ENCODE measurements at regions not wholly inside any gene's neighbourhood (a gene's known extent, or its start where the extent isn't known, plus 50 kb on each side); places are given as distances from the start of the nearest gene placed in this dataset.
"Not testable (repeated sequence)": the region's sequence is repeated elsewhere in the genome, so short reads cannot be mapped to it uniquely, and the experiment has no call there.

GRCh38 chr10:53331460-53331859 is 558.9 kb upstream of the MBL2 start:
- DNase-seq (no peak), ATAC-seq (ENCODE audit: poor library complexity) (no peak)
- Histone ChIP-seq H3K4me3 (ENCODE audit: low read length) (no peak overlapping the region), H3K9me3 (ENCODE audit: control insufficient read depth in 1 of 2, insufficient read depth in 1 of 2, low read length in 2 of 2) (peaks cover 10 to 17% of the 10 kb centered on the region in 2 experiments), H3K4me1 (ENCODE audit: insufficient read depth, low read length) (no peaks in the 10 kb centered on the region), H3K27ac (ENCODE audit: low read depth in 1 of 2, low read length in 2 of 2) (no peak overlapping the region), H3K36me3 (ENCODE audit: insufficient read depth, low read length) (no peaks in the 10 kb centered on the region), H3K27me3 (ENCODE audit: control insufficient read depth in 1 of 2, insufficient read depth in 2 of 2, low read length in 2 of 2) (no peaks in the 10 kb centered on the region)
- Mint-ChIP-seq H3K27ac (no peak overlapping the region), H3K9me3 (peaks cover 4% of the 10 kb centered on the region), H3K27me3 (no peaks in the 10 kb centered on the region), H3K4me3 (no peak overlapping the region), H3K36me3 (ENCODE audit: low read depth) (no peaks in the 10 kb centered on the region), H3K4me1 (ENCODE audit: low read depth) (no peaks in the 10 kb centered on the region)
- intact Hi-C loops (cut with DNase I, micrococcal nuclease), result no loop called here
- TF ChIP-seq, protein P1, sequence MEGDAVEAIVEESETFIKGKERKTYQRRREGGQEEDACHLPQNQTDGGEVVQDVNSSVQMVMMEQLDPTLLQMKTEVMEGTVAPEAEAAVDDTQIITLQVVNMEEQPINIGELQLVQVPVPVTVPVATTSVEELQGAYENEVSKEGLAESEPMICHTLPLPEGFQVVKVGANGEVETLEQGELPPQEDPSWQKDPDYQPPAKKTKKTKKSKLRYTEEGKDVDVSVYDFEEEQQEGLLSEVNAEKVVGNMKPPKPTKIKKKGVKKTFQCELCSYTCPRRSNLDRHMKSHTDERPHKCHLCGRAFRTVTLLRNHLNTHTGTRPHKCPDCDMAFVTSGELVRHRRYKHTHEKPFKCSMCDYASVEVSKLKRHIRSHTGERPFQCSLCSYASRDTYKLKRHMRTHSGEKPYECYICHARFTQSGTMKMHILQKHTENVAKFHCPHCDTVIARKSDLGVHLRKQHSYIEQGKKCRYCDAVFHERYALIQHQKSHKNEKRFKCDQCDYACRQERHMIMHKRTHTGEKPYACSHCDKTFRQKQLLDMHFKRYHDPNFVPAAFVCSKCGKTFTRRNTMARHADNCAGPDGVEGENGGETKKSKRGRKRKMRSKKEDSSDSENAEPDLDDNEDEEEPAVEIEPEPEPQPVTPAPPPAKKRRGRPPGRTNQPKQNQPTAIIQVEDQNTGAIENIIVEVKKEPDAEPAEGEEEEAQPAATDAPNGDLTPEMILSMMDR (IDR thresholded peaks at IDR 0.05), result no peak
- CTCF ChIA-PET, result no interaction called here
- POLR2A ChIA-PET, result no interaction called here

- H3K4me1 ChIP-seq (ENCODE audit: insufficient read depth, low read length); H3K27ac Mint-ChIP-seq; H3K27me3 ChIP-seq (ENCODE audit: control insufficient read depth in 1 of 2, insufficient read depth in 2 of 2, low read length in 2 of 2); H3K4me3 Mint-ChIP-seq; H3K27ac ChIP-seq (ENCODE audit: low read depth in 1 of 2, low read length in 2 of 2); H3K36me3 Mint-ChIP-seq (ENCODE audit: low read depth); H3K4me3 ChIP-seq (ENCODE audit: low read length); DNase-seq; H3K9me3 ChIP-seq (ENCODE audit: control insufficient read depth in 1 of 2, insufficient read depth in 1 of 2, low read length in 2 of 2); H3K4me1 Mint-ChIP-seq (ENCODE audit: low read depth); H3K36me3 ChIP-seq (ENCODE audit: insufficient read depth, low read length); intact Hi-C loops (cut with DNase I, micrococcal nuclease); H3K9me3 Mint-ChIP-seq; ATAC-seq (ENCODE audit: poor library complexity); H3K27me3 Mint-ChIP-seq; CTCF ChIA-PET; POLR2A ChIA-PET: not testable (repeated sequence)
Observed at GRCh38 chr10:53326401-53327305, 554.1 kb upstream of the MBL2 start.

DNA sequence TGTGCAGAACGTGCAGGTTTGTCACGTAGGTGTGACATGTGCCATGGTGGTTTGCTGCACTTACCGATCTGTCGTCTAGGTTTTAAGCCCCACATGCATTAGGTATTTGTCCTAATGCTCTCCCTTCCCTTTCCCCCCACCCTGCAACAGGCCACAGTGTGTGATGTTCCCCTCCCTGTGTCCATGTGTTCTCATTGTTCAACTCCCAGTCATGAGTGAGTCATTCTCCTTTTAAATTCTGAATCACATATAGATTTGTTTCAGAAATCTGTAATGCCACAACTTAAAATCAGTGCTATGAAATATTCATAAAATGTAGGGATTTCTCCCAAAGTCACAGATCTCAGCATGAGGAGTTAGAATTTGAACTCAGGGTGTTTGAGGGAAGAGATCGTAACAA is 552.5 kb upstream of the MBL2 start:
- DNase-seq (no peak), ATAC-seq (ENCODE audit: poor library complexity) (no peak)
- intact Hi-C loops (cut with DNase I, micrococcal nuclease), result no loop called here
- Mint-ChIP-seq H3K4me1 (ENCODE audit: low read depth) (no peaks in the 10 kb centered on the region), H3K27me3 (no peaks in the 10 kb centered on the region), H3K4me3 (no peak overlapping the region), H3K9me3 (peaks cover 4% of the 10 kb centered on the region), H3K36me3 (ENCODE audit: low read depth) (no peaks in the 10 kb centered on the region), H3K27ac (no peak overlapping the region)
- H3K36me3 ChIP-seq (ENCODE audit: insufficient read depth, low read length), result no peaks in the 10 kb centered on the region
- H3K27me3 ChIP-seq (ENCODE audit: control insufficient read depth in 1 of 2, insufficient read depth in 2 of 2, low read length in 2 of 2), result no peaks in the 10 kb centered on the region
- TF ChIP-seq, protein P1 (IDR thresholded peaks at IDR 0.05), result no peak
- ChIA-PET CTCF (no interaction called here), POLR2A (interaction anchor here (0.7 kb wide), 1 partner anchor 335 kb away, joined by 3 read pairs; no protein-coding TSS in a partner anchor)
- H3K9me3 ChIP-seq (ENCODE audit: control insufficient read depth in 1 of 2, insufficient read depth in 1 of 2, low read length in 2 of 2), result peaks cover 0 to 3% of the 10 kb centered on the region in 2 experiments
- H3K4me3 ChIP-seq (ENCODE audit: low read length), result no peak overlapping the region
- no peaks in the 10 kb centered on the region for H3K4me1 ChIP-seq (ENCODE audit: insufficient read depth, low read length)
- H3K27ac ChIP-seq (ENCODE audit: low read depth in 1 of 2, low read length in 2 of 2), result no peak overlapping the region
